Astrocyte (in vitro differentiated cells and primary cell): ENCODE measurements at regions not wholly inside any gene's neighbourhood (a gene's known extent, or its start where the extent isn't known, plus 50 kb on each side); places are given as distances from the start of the nearest gene placed in this dataset.

Experiments
- DNase-seq: peaks from one replicate; pipeline ENCODE4 v3.0.0-alpha.2; 2010; ENCODE audit warnings: low read depth
- FAIRE-seq: peaks from 2 replicates; lab custom pipeline; 2011; peaks lifted over from hg19 to GRCh38; lab: Jason Lieb, UNC
- H2AFZ ChIP-seq: 2 replicates; pipeline ENCODE4 v1.6.0; 2012; ENCODE audit warnings: low read depth, low read length, inconsistent platforms
- H3K27ac ChIP-seq: 2 replicates; pipeline ENCODE4 v1.5.1; 2011; ENCODE audit warnings: low read depth, low read length, inconsistent platforms
- H3K27me3 ChIP-seq: 2 replicates; pipeline ENCODE4 v1.6.0; 2011; ENCODE audit warnings: low read length, inconsistent platforms; ENCODE audit not compliant: insufficient read depth
- H3K36me3 ChIP-seq: 2 replicates; pipeline ENCODE4 v1.5.1; 2011; ENCODE audit warnings: low read length, inconsistent platforms; ENCODE audit not compliant: insufficient read depth
- H3K4me1 ChIP-seq: 2 replicates; pipeline ENCODE4 v1.5.1; 2011; ENCODE audit warnings: low read length, inconsistent platforms; ENCODE audit not compliant: insufficient read depth
- H3K4me2 ChIP-seq: 2 replicates; pipeline ENCODE4 v1.6.0; 2012; ENCODE audit warnings: low read length, inconsistent platforms
- H3K4me3 ChIP-seq: 2 replicates; pipeline ENCODE4 v1.5.1; 2011; ENCODE audit warnings: low read depth, mild to moderate bottlenecking, low read length, inconsistent platforms; ENCODE audit not compliant: insufficient read depth
- H3K79me2 ChIP-seq: 2 replicates; pipeline ENCODE4 v1.6.0; 2012; ENCODE audit warnings: mild to moderate bottlenecking, low read length, inconsistent platforms; ENCODE audit not compliant: insufficient read depth
- H3K9ac ChIP-seq: 2 replicates; pipeline ENCODE4 v1.6.0; 2012; ENCODE audit warnings: mild to moderate bottlenecking, low read length, inconsistent platforms
- H3K9me3 ChIP-seq: 2 replicates; pipeline ENCODE4 v1.5.1; 2012; ENCODE audit warnings: low read depth, mild to moderate bottlenecking, low read length, inconsistent platforms; ENCODE audit not compliant: insufficient read depth
- H4K20me1 ChIP-seq: 2 replicates; pipeline ENCODE4 v1.6.0; 2012; ENCODE audit warnings: low read length, inconsistent platforms; ENCODE audit not compliant: insufficient read depth
- H3K27ac Mint-ChIP-seq: one replicate; pipeline ENCODE4 v1.8.0; 2021; ENCODE audit warnings: mild to moderate bottlenecking, mixed read lengths; ENCODE audit not compliant: unreplicated experiment
- H3K27me3 Mint-ChIP-seq: one replicate; pipeline ENCODE4 v1.8.0; 2021; ENCODE audit warnings: low read depth, mixed read lengths; ENCODE audit not compliant: unreplicated experiment
- H3K36me3 Mint-ChIP-seq: one replicate; pipeline ENCODE4 v1.8.0; 2021; ENCODE audit warnings: low read depth, mixed read lengths; ENCODE audit not compliant: unreplicated experiment
- H3K4me1 Mint-ChIP-seq: one replicate; pipeline ENCODE4 v1.8.0; 2021; ENCODE audit warnings: low read depth, mixed read lengths; ENCODE audit not compliant: unreplicated experiment
- H3K4me3 Mint-ChIP-seq: one replicate; pipeline ENCODE4 v1.8.0; 2021; ENCODE audit warnings: mild to moderate bottlenecking, moderate library complexity, mixed read lengths; ENCODE audit not compliant: unreplicated experiment
- H3K9me3 Mint-ChIP-seq: one replicate; pipeline ENCODE4 v1.8.0; 2021; ENCODE audit warnings: mild to moderate bottlenecking, mixed read lengths; ENCODE audit not compliant: unreplicated experiment
- CTCF ChIP-seq: IDR thresholded peaks from 2 replicates; pipeline ENCODE4 v1.5.1; 2011; ENCODE audit warnings: low read depth, mild to moderate bottlenecking, inconsistent platforms, low read length, moderate library complexity; ENCODE audit not compliant: insufficient read depth
- EZH2 ChIP-seq: IDR thresholded peaks from 2 replicates; pipeline ENCODE4 v1.6.1; 2012; ENCODE audit warnings: mild to moderate bottlenecking, low read length, inconsistent platforms; ENCODE audit not compliant: insufficient read depth

DNA sequence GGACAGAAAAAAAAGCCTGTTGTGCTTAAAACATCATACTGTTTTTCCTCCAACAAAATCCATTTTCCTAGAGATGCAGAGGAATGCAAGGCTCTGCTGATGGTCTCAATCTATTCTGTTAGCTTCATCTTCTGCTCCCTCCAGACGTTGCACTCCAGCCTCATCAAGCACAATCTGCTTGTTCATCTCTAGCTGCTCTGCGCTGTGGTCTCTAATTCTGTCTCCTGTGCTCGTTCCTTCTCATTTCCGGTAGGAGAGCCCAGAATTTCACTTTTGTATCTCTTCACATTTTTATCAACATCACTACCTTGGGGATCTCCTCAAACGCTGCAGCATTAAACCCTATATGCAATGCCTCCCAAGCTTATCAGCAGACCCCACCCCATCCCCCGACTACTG lies 708.9 kb downstream of the RNF144A start:
- no peak overlapping the region for H2AFZ ChIP-seq
- no peak for FAIRE-seq
- Mint-ChIP-seq H3K4me1 (no peaks in the 10 kb centered on the region), H3K27me3 (no peaks in the 10 kb centered on the region), H3K9me3 (no peaks in the 10 kb centered on the region), H3K27ac (no peak overlapping the region), H3K36me3 (no peaks in the 10 kb centered on the region), H3K4me3 (no peak overlapping the region)
- no peak for DNase-seq
- H3K79me2 ChIP-seq: no peaks in the 10 kb centered on the region
- TF ChIP-seq CTCF (no peak), EZH2 (no peak)
- no peaks in the 10 kb centered on the region for H4K20me1 ChIP-seq
- no peaks in the 10 kb centered on the region for H3K36me3 ChIP-seq
- no peak overlapping the region for H3K4me3 ChIP-seq
- no peak overlapping the region for H3K9ac ChIP-seq
- H3K4me1 ChIP-seq: peaks cover 6% of the 10 kb centered on the region
- no peaks in the 10 kb centered on the region for H3K27me3 ChIP-seq
- H3K27ac ChIP-seq: no peak overlapping the region
- no peak overlapping the region for H3K4me2 ChIP-seq
- no peaks in the 10 kb centered on the region for H3K9me3 ChIP-seq

DNA sequence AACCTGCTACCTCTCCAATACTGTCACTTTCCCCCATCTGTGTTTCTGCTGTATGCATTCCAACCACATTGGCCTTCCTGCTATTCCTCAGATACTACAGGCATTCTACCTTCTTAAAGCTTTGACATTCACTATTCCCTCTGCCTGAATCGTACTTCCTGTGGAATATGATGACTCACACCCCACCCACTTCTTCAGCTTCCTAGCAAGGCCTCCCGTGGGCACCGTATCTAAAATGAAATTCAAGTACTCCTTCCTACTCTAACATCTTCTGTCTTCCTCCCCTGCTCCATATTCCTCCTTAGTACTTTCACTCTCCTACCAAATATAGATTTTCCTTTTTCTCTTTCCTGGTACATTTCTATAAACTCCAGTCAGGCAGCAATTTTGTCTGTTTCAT lies 710.4 kb downstream of the RNF144A start:
- TF ChIP-seq CTCF (no peak), EZH2 (no peak)
- Histone ChIP-seq H3K9ac (no peak overlapping the region), H3K4me1 (peaks cover 6% of the 10 kb centered on the region), H2AFZ (no peak overlapping the region), H3K36me3 (no peaks in the 10 kb centered on the region), H3K9me3 (no peaks in the 10 kb centered on the region), H3K27me3 (no peaks in the 10 kb centered on the region), H3K4me2 (peak overlapping the region; percentile 55), H3K27ac (no peak overlapping the region), H3K79me2 (no peaks in the 10 kb centered on the region), H3K4me3 (no peak overlapping the region), H4K20me1 (no peaks in the 10 kb centered on the region)
- Mint-ChIP-seq H3K27ac (no peak overlapping the region), H3K4me3 (no peak overlapping the region), H3K27me3 (no peaks in the 10 kb centered on the region), H3K9me3 (peaks cover 2% of the 10 kb centered on the region), H3K36me3 (no peaks in the 10 kb centered on the region), H3K4me1 (no peaks in the 10 kb centered on the region)
- DNase-seq (peak; percentile 51), FAIRE-seq (no peak)

- no peak overlapping the region for H3K4me3 ChIP-seq
- Mint-ChIP-seq H3K9me3 (peaks cover 2% of the 10 kb centered on the region), H3K36me3 (no peaks in the 10 kb centered on the region), H3K4me3 (no peak overlapping the region), H3K27ac (no peak overlapping the region), H3K27me3 (no peaks in the 10 kb centered on the region), H3K4me1 (no peaks in the 10 kb centered on the region)
- H4K20me1 ChIP-seq: no peaks in the 10 kb centered on the region
- no peak overlapping the region for H3K9ac ChIP-seq
- no peaks in the 10 kb centered on the region for H3K27me3 ChIP-seq
- no peaks in the 10 kb centered on the region for H3K79me2 ChIP-seq
- no peaks in the 10 kb centered on the region for H3K36me3 ChIP-seq
- H3K4me2 ChIP-seq: no peak overlapping the region
- H3K4me1 ChIP-seq: peaks cover 4% of the 10 kb centered on the region
- TF ChIP-seq EZH2 (no peak), CTCF (no peak)
- no peak overlapping the region for H3K27ac ChIP-seq
- FAIRE-seq (no peak), DNase-seq (no peak)
- no peak overlapping the region for H2AFZ ChIP-seq
- H3K9me3 ChIP-seq: no peaks in the 10 kb centered on the region
Measured at GRCh38 chr2:7632420-7632819, 715.2 kb downstream of the RNF144A start.
